Left colon (tissue), 2 donors: ENCODE measurements at regions not wholly inside any gene's neighbourhood (a gene's known extent, or its start where the extent isn't known, plus 50 kb on each side); places are given as distances from the start of the nearest gene placed in this dataset.

ENCODE experiments used
- ATAC-seq: fragments of 200-7000 bp; cut with Tn5 transposase; one replicate; pipeline ENCODE4 v1.9.1; 2020; ENCODE audit warnings: mild to moderate bottlenecking, moderate library complexity
- DNase-seq, 2 donors: peaks; one replicate each; pipeline ENCODE4 v3.0.0-alpha.2; 2020
- intact Hi-C, 2 donors: fragments of 100-400 bp; cut with DNase I in 1 of 2; cut with micrococcal nuclease in 1 of 2; formaldehyde crosslinking; loops; one replicate each; pipeline versions ENCODE4 v1.11.2 to v1.14.0; 2022; cut with DNase I, micrococcal nuclease
- donor health status: DM: no; HTN: no; CAD: no.
- donor health status: DM: yes; HTN: yes; CAD: no.

GRCh38 chrX:106331606-106332005 is 163.5 kb downstream of the PWWP3B start:
- intact Hi-C loops: no loop called here
- no peak for ATAC-seq
- DNase-seq: no peak

- intact Hi-C loops: no loop called here
- ATAC-seq: no peak
These were observed 173.7 kb downstream of the PWWP3B start for GRCh38 chrX:106341823-106342222.

GRCh38 chrX:106356580-106356979 is 188.5 kb downstream of the PWWP3B start:
- intact Hi-C loops: no loop called here
- DNase-seq (no peak), ATAC-seq (no peak)

More at GRCh38 chrX:106341823-106342222, 173.7 kb downstream of the PWWP3B start:
- no peak for DNase-seq

- intact Hi-C loops: no loop called here
- ATAC-seq (no peak), DNase-seq (no peak)
These were observed 195.1 kb downstream of the PWWP3B start for GRCh38 chrX:106363214-106363613.

GRCh38 chrX:106378616-106379015 is 210.5 kb downstream of the PWWP3B start:
- intact Hi-C loops: no loop called here
- ATAC-seq (no peak), DNase-seq (no peak)

GRCh38 chrX:106391284-106391911 is 220.4 kb upstream of the RADX start:
- DNase-seq (no peak), ATAC-seq (peak; percentile 75)
- intact Hi-C loops: no loop called here

GRCh38 chrX:106392346-106392745 is 219.4 kb upstream of the RADX start:
- intact Hi-C loops: no loop called here
- DNase-seq: no peak

GRCh38 chrX:106397788-106398538 is 213.8 kb upstream of the RADX start:
- intact Hi-C loops: no loop called here
- no peak for DNase-seq
- ATAC-seq: peak; percentile 41

More at GRCh38 chrX:106392346-106392745, 219.4 kb upstream of the RADX start:
- peak; percentile 88 for ATAC-seq

GRCh38 chrX:106401965-106402559 is 209.7 kb upstream of the RADX start:
- ATAC-seq: peak; percentile 94
- intact Hi-C loops: no loop called here
- peak; percentile 42 to 64 for DNase-seq

GRCh38 chrX:106404512-106404911 is 207.3 kb upstream of the RADX start:
- intact Hi-C loops: no loop called here
- DNase-seq (no peak), ATAC-seq (peak; percentile 21)

- ATAC-seq (peak; percentile 61), DNase-seq (peak in 1 of 2 donors; percentile 10)
- intact Hi-C loops: no loop called here
These were observed 196.4 kb upstream of the RADX start for GRCh38 chrX:106415276-106415895.

GRCh38 chrX:106436691-106437090 is 175.1 kb upstream of the RADX start:
- intact Hi-C loops: no loop called here
- ATAC-seq (no peak), DNase-seq (no peak)

GRCh38 chrX:106437407-106437806 is 174.4 kb upstream of the RADX start:
- no peak for DNase-seq
- intact Hi-C loops: no loop called here

GRCh38 chrX:106450405-106450804 is 161.4 kb upstream of the RADX start:
- no peak for ATAC-seq
- intact Hi-C loops: no loop called here
- DNase-seq: no peak

More at GRCh38 chrX:106437407-106437806, 174.4 kb upstream of the RADX start:
- no peak for ATAC-seq

- DNase-seq (no peak), ATAC-seq (no peak)
- intact Hi-C loops: no loop called here
These were observed 159.8 kb upstream of the RADX start for GRCh38 chrX:106451933-106452332.

- intact Hi-C loops: no loop called here
- ATAC-seq (no peak), DNase-seq (no peak)
These were observed 156.8 kb upstream of the RADX start for GRCh38 chrX:106454991-106455390.

- no peak for DNase-seq
- no peak for ATAC-seq
- intact Hi-C loops: no loop called here
These were observed 154.0 kb upstream of the RADX start for GRCh38 chrX:106457802-106458201.

- ATAC-seq: no peak
- no peak for DNase-seq
- intact Hi-C loops: no loop called here
These were observed 144.4 kb upstream of the RADX start for GRCh38 chrX:106467422-106467821.

- no peak for DNase-seq
- ATAC-seq: no peak
- intact Hi-C loops: no loop called here
These were observed 143.8 kb upstream of the RADX start for GRCh38 chrX:106467943-106468342.

GRCh38 chrX:106468433-106468832 is 143.3 kb upstream of the RADX start:
- no peak for ATAC-seq
- no peak for DNase-seq
- intact Hi-C loops: no loop called here
